SK-N-SH (cell line): ENCODE measurements at regions not wholly inside any gene's neighbourhood (a gene's known extent, or its start where the extent isn't known, plus 50 kb on each side); places are given as distances from the start of the nearest gene placed in this dataset.

Experiments used
- EP300 ChIP-seq, 2 experiments: IDR thresholded peaks; 2 replicates each; pipeline versions ENCODE4 v1.4.0 to v1.6.1; 2012; ENCODE audit warnings: borderline replicate concordance in 1 of 2, low read depth in 1 of 2, low read length in 1 of 2
- FOXM1 ChIP-seq: IDR thresholded peaks from 2 replicates; pipeline ENCODE4 v1.4.0; 2012; ENCODE audit warnings: low read depth, mild to moderate bottlenecking
- NFIC ChIP-seq: IDR thresholded peaks from 2 replicates; pipeline ENCODE4 v1.4.0; 2012; ENCODE audit warnings: borderline replicate concordance
- RAD21 ChIP-seq: IDR thresholded peaks from 2 replicates; pipeline ENCODE4 v1.6.1; 2012; ENCODE audit warnings: mild to moderate bottlenecking, low read length
- RFX5 ChIP-seq: IDR thresholded peaks from 2 replicates; pipeline ENCODE4 v1.6.1; 2012; ENCODE audit warnings: mild to moderate bottlenecking, improper control_type of control experiment, low read length
- TF ChIP-seq, protein P1 (sequence below): IDR thresholded peaks from 2 replicates; pipeline ENCODE4 v1.4.0; 2012; ENCODE audit warnings: low read depth, borderline replicate concordance
- TF ChIP-seq, protein P2 (sequence below): fragments of 200-600 bp; sonication (generic); IDR thresholded peaks from 2 replicates; pipeline ENCODE4 v1.6.1; 2017; ENCODE audit warnings: antibody characterized with exemption, mild to moderate bottlenecking, moderate library complexity

DNA sequence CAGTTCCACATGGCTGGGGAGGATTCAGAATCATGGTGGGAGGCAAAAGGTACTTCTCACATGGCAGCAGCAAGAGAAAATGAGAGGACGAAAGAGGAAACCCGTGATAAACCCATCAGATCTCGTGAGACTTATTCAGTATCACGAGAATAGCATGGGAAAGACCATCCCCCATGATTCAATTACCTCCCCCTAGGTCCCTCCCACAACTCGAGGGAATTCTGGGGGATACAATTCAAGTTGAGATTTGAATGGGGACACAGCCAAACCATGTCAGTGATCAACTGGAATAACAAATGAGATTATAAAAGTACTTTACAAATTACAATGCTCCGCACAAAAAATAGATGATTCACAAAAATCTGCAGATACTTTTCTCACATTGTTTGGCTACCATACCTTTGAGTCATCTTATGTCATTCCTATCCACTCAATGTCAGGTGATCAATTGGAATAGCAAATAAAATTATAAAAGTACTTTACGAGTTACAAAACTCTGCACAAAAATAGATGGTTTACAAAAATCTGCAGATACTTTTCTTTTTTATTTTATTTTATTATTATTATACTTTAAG lies 338.9 kb downstream of the C12orf50 start:
- TF ChIP-seq EP300 (IDR thresholded peaks at IDR 0.05; ENCODE audit: borderline replicate concordance in 1 of 2, low read depth in 1 of 2, low read length in 1 of 2): no peak
- no peak for TF ChIP-seq FOXM1
- no peak for TF ChIP-seq RFX5
- TF ChIP-seq, protein P1, sequence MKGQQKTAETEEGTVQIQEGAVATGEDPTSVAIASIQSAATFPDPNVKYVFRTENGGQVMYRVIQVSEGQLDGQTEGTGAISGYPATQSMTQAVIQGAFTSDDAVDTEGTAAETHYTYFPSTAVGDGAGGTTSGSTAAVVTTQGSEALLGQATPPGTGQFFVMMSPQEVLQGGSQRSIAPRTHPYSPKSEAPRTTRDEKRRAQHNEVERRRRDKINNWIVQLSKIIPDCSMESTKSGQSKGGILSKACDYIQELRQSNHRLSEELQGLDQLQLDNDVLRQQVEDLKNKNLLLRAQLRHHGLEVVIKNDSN: no peak
- TF ChIP-seq, protein P2, sequence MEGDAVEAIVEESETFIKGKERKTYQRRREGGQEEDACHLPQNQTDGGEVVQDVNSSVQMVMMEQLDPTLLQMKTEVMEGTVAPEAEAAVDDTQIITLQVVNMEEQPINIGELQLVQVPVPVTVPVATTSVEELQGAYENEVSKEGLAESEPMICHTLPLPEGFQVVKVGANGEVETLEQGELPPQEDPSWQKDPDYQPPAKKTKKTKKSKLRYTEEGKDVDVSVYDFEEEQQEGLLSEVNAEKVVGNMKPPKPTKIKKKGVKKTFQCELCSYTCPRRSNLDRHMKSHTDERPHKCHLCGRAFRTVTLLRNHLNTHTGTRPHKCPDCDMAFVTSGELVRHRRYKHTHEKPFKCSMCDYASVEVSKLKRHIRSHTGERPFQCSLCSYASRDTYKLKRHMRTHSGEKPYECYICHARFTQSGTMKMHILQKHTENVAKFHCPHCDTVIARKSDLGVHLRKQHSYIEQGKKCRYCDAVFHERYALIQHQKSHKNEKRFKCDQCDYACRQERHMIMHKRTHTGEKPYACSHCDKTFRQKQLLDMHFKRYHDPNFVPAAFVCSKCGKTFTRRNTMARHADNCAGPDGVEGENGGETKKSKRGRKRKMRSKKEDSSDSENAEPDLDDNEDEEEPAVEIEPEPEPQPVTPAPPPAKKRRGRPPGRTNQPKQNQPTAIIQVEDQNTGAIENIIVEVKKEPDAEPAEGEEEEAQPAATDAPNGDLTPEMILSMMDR: no peak
- no peak for TF ChIP-seq NFIC
- no peak for TF ChIP-seq RAD21
